Psoas muscle (tissue), 7 donors: ENCODE measurements at regions not wholly inside any gene's neighbourhood (a gene's known extent, or its start where the extent isn't known, plus 50 kb on each side); places are given as distances from the start of the nearest gene placed in this dataset.

Experiments
- ATAC-seq, 4 donors: fragments of 200-7000 bp; cut with Tn5 transposase; one replicate each; pipeline ENCODE4 v1.9.1; 2020; ENCODE audit warnings: moderate library complexity in 3 of 4, mild to moderate bottlenecking in 2 of 4
- DNase-seq, 2 donors: peaks; one replicate each; pipeline ENCODE4 v3.0.0-alpha.2; 2020
- H3K27ac ChIP-seq: fragments of 200-600 bp; one replicate; pipeline ENCODE4 v1.8.0; 2022
- H3K27me3 ChIP-seq, 3 donors: fragments of 200-600 bp in 1 of 3; one replicate each; pipeline versions ENCODE4 v1.6.1 to v1.8.0; 2013 to 2022; ENCODE audit warnings: low read length in 2 of 3, mild to moderate bottlenecking in 2 of 3, moderate library complexity in 1 of 3; ENCODE audit not compliant: insufficient read depth in 3 of 3
- H3K36me3 ChIP-seq, 2 donors: fragments of 200-600 bp in 1 of 2; one replicate each; pipeline versions ENCODE4 v1.6.1 to v1.8.0; 2013 to 2022; ENCODE audit warnings: low read depth in 1 of 2, mild to moderate bottlenecking in 1 of 2, moderate library complexity in 1 of 2; ENCODE audit not compliant: insufficient read depth in 1 of 2
- H3K4me1 ChIP-seq: fragments of 200-600 bp; one replicate; pipeline ENCODE4 v1.8.0; 2022
- H3K4me3 ChIP-seq: fragments of 200-600 bp; one replicate; pipeline ENCODE4 v1.8.0; 2022; ENCODE audit warnings: mild to moderate bottlenecking
- H3K9me3 ChIP-seq: fragments of 200-600 bp; one replicate; pipeline ENCODE4 v1.8.0; 2022
- WGBS, 3 donors: extraction: QIAGEN DNeasy Blood & Tissue Kit; methylation state at CpG; one replicate each; pipeline versions ENCODE4 v1.1.6 to v1.1.7; 2013; 5-methylcytosine and 5-hydroxymethylcytosine counted together
- intact Hi-C, 2 donors: fragments of 100-400 bp; cut with DNase I; formaldehyde crosslinking; loops; one replicate each; pipeline versions ENCODE4 v1.11.0 to v1.14.2; 2022
- TF ChIP-seq, protein P1 (sequence below): fragments of 200-600 bp; IDR thresholded peaks from one replicate; pipeline ENCODE4 v1.8.0; 2022; ENCODE audit warnings: antibody characterized with exemption
- donor health status: healthy with polysubstance abuse.
- donor health status: DM: no; HTN: no; CAD: no; lungs with moderate emphysema.
- donor health status: Bipolar disorder and iron deficiency.
- donor health status: healthy.
- donor health status: DM: yes; HTN: yes; CAD: no.
- donor health status: DM: no; HTN: no; CAD: no.
- donor health status: DM: yes; HTN: yes; CAD: no.

DNA sequence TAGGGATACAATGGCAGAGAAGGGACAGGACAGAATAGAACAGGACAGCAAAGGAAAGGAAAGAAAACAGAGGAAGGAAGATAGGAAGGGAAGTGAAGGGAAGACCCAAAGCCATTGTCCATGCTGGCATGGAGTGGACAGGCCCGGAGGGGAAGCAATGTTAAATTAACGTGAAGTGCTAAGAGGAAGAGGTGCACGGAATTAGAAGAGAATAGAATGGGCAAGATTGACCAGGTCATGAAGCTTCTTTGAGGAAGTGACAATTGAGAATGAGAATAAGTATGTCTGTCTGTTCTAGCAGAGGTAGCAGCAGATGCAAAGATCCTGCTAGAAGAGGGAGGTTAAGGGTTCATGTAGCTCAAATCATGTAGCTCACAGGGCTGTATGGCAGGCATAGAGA is 117.2 kb downstream of the MAF start:
- Histone ChIP-seq H3K36me3 (no peaks in the 10 kb centered on the region), H3K27ac (no peak overlapping the region), H3K4me3 (no peak overlapping the region), H3K9me3 (no peaks in the 10 kb centered on the region), H3K4me1 (peaks cover 4% of the 10 kb centered on the region), H3K27me3 (no peaks in the 10 kb centered on the region)
- WGBS, 3 donors = 76 to 81% (median 80%) methylated on average over 3 of the region's 3 CpGs
- ATAC-seq (no peak), DNase-seq (no peak)
- intact Hi-C loops = no loop called here
- TF ChIP-seq, protein P1, sequence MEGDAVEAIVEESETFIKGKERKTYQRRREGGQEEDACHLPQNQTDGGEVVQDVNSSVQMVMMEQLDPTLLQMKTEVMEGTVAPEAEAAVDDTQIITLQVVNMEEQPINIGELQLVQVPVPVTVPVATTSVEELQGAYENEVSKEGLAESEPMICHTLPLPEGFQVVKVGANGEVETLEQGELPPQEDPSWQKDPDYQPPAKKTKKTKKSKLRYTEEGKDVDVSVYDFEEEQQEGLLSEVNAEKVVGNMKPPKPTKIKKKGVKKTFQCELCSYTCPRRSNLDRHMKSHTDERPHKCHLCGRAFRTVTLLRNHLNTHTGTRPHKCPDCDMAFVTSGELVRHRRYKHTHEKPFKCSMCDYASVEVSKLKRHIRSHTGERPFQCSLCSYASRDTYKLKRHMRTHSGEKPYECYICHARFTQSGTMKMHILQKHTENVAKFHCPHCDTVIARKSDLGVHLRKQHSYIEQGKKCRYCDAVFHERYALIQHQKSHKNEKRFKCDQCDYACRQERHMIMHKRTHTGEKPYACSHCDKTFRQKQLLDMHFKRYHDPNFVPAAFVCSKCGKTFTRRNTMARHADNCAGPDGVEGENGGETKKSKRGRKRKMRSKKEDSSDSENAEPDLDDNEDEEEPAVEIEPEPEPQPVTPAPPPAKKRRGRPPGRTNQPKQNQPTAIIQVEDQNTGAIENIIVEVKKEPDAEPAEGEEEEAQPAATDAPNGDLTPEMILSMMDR = no peak

GRCh38 chr16:79482011-79482410 is 118.5 kb downstream of the MAF start:
- no peak overlapping the region for H3K4me3 ChIP-seq
- no peak for ATAC-seq
- no peaks in the 10 kb centered on the region for H3K9me3 ChIP-seq
- 60 to 86% (median 76%) methylated on average over 3 of the region's 3 CpGs for WGBS, 3 donors
- no peak for DNase-seq
- H3K27ac ChIP-seq = no peak overlapping the region
- no peaks in the 10 kb centered on the region for H3K36me3 ChIP-seq
- no peaks in the 10 kb centered on the region for H3K27me3 ChIP-seq
- H3K4me1 ChIP-seq = peaks cover 4% of the 10 kb centered on the region
- intact Hi-C loops = no loop called here
- TF ChIP-seq, protein P1 = no peak

DNA sequence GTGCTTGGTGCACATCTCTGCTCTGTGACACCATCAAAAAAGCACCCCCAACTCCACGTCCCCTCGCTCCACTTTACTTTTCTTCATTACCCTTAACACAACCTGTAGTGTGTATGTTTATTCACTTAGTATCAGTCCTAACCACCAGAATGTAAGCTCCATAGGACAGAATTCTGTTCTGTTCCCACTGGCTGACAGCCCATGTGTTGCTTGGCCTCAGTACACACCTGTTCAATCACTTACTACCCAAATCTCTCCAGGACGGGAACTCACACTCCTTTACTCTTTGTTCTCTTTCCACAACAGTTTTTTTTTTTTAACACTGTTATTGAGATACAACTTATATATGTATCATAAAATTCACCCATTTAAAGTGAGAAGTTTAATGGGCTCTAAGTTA is 119.6 kb downstream of the MAF start:
- TF ChIP-seq, protein P1 = no peak
- H3K36me3 ChIP-seq = no peaks in the 10 kb centered on the region
- intact Hi-C loops = loop anchor here in 1 of 2 donors (1.0 kb wide), 1 partner anchor 18 kb away; no protein-coding TSS in a partner anchor
- H3K4me1 ChIP-seq = peaks cover 4% of the 10 kb centered on the region
- H3K27me3 ChIP-seq = no peaks in the 10 kb centered on the region
- DNase-seq (no peak), ATAC-seq (no peak)
- 68 to 78% (median 75%) methylated on average over 3 of the region's 3 CpGs for WGBS, 3 donors
- no peak overlapping the region for H3K27ac ChIP-seq
- H3K9me3 ChIP-seq = no peaks in the 10 kb centered on the region
- no peak overlapping the region for H3K4me3 ChIP-seq

GRCh38 chr16:79480056-79480455 is 120.5 kb downstream of the MAF start:
- no peak for DNase-seq
- no peak overlapping the region for H3K27ac ChIP-seq
- no peak overlapping the region for H3K4me3 ChIP-seq
- TF ChIP-seq, protein P1 = no peak
- 40 to 61% (median 42%) methylated on average over 8 of the region's 8 CpGs for WGBS, 3 donors
- no peaks in the 10 kb centered on the region for H3K36me3 ChIP-seq
- no peaks in the 10 kb centered on the region for H3K27me3 ChIP-seq
- no peaks in the 10 kb centered on the region for H3K9me3 ChIP-seq
- peaks cover 4% of the 10 kb centered on the region for H3K4me1 ChIP-seq
- intact Hi-C loops = no loop called here
- no peak for ATAC-seq

DNA sequence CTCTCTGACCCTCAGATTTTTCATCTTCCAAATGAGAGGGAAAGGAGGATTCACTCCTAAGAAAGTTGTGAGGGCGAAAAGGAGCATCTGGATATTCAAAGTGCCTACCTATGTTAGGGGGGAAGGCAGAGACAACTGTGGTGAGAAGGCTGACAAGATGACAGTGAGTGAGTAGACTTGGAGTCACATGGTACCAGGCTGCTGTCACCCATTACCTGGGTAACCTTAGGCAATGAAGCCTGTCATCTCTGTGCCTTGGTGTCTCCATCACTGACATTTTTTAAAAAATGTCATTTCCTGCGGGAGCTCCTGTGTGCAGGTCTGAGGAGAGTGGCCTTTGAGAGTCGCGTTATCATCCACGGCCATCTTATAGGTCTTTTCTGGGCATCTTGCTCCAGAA is 124.0 kb downstream of the MAF start:
- ATAC-seq (no peak), DNase-seq (no peak)
- TF ChIP-seq, protein P1 = no peak
- Histone ChIP-seq H3K4me1 (no peaks in the 10 kb centered on the region), H3K27me3 (no peaks in the 10 kb centered on the region), H3K36me3 (no peaks in the 10 kb centered on the region), H3K9me3 (no peaks in the 10 kb centered on the region), H3K27ac (no peak overlapping the region), H3K4me3 (no peak overlapping the region)
- WGBS, 3 donors = 96 to 98% (median 98%) methylated on average over 5 of the region's 5 CpGs
- intact Hi-C loops = no loop called here
